Breast epithelium (tissue), 4 donors: ENCODE measurements at regions not wholly inside any gene's neighbourhood (a gene's known extent, or its start where the extent isn't known, plus 50 kb on each side); places are given as distances from the start of the nearest gene placed in this dataset.
A peak's percentile ranks its signal among the peaks of the same experiment; 100 is the strongest.

Experiments used
- DNase-seq, 2 donors: peaks; one replicate each; pipeline ENCODE4 v3.0.0-alpha.2; 2019; ENCODE audit warnings: low spot score in 2 of 2
- H3K27ac ChIP-seq, 2 donors: fragments of 200-600 bp; sonication (generic) in 1 of 2; one replicate each; pipeline ENCODE4 v1.5.1; 2016 to 2019; ENCODE audit warnings: mild to moderate bottlenecking in 1 of 2
- H3K27me3 ChIP-seq, 2 donors: fragments of 200-600 bp; sonication (generic) in 1 of 2; one replicate each; pipeline versions ENCODE4 v1.5.1 to v1.6.0; 2017 to 2019; ENCODE audit warnings: control low read depth in 1 of 2, mild to moderate bottlenecking in 1 of 2
- H3K36me3 ChIP-seq: fragments of 200-600 bp; one replicate; pipeline ENCODE4 v1.5.1; 2019
- H3K4me1 ChIP-seq, 2 donors: fragments of 200-600 bp; sonication (generic); one replicate each; pipeline ENCODE4 v1.5.1; 2016 to 2019; ENCODE audit warnings: control low read depth in 1 of 2
- H3K4me3 ChIP-seq, 3 donors: fragments of 200-600 bp; sonication (generic); 1 replicate in 2 of 3; 2 replicates in 1 of 3; pipeline ENCODE4 v1.5.1; 2016 to 2019; ENCODE audit warnings: mild to moderate bottlenecking in 3 of 3, moderate library complexity in 2 of 3
- H3K9me3 ChIP-seq, 2 donors: fragments of 200-600 bp; sonication (generic) in 1 of 2; one replicate each; pipeline ENCODE4 v1.5.1; 2016 to 2019; ENCODE audit warnings: control low read depth in 1 of 2
- POLR2A ChIP-seq: fragments of 450-650 bp; IDR thresholded peaks from one replicate; pipeline ENCODE4 v1.6.1; 2016; ENCODE audit warnings: antibody characterized with exemption, mild to moderate bottlenecking, moderate library complexity
- POLR2AphosphoS5 ChIP-seq, 3 donors: sonication (generic); formaldehyde crosslinking; IDR thresholded peaks; one replicate each; pipeline ENCODE4 v1.6.1; 2017; ENCODE audit warnings: antibody characterized with exemption in 3 of 3
- intact Hi-C: fragments of 100-400 bp; cut with DNase I; formaldehyde crosslinking; loops from one replicate; pipeline ENCODE4 v1.15.1; 2023; ENCODE audit warnings: low total_unique reads
- TF ChIP-seq, protein P1 (sequence below), 3 donors: fragments of 450-650 bp; IDR thresholded peaks; one replicate each; pipeline ENCODE4 v1.5.1; 2016 to 2017; ENCODE audit warnings: antibody characterized with exemption in 3 of 3, mild to moderate bottlenecking in 3 of 3, moderate library complexity in 3 of 3

DNA sequence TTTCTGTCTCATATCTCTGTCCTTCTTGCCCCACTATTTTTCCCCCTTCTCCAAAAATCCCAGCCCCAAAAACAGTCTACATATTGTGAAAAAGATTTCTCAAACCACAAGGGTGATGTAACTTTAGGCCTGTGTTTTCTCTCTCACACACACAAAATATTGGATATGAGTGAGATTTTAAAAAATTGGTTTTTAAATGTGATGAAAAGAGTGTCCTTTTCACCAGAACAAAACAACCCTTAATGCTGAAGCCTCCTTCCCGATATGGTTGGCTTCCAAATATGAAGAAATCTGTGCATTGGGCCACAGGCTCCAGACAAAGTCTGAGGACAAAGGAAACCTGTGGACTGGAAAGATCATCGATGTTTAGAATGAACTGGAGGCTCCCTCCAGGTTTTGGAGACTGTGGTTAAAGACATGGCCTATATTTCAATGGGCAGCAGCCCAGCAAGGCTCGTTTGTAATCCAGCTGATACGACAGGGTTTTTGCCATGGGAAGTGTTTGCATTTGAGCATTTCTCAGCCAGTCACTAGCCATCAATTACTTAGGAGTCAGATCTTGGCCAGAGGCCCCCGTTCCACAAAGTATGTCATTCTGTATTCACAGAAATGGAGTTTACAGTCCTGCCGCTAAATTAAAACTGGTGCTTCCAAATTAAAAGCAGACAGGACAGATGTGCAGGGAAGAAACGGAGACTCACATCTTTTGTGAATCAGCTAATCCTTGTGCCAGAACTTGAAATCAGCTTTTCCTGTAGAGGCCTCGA, 546.3 kb downstream of the EBF1 start:
- DNase-seq = no peak
- peak overlapping the region in 1 of 2 donors; percentile 69 for H3K27ac ChIP-seq
- no peak overlapping the region for H3K4me3 ChIP-seq
- no peaks in the 10 kb centered on the region for H3K4me1 ChIP-seq
- no peaks in the 10 kb centered on the region for H3K9me3 ChIP-seq
- peak in 1 of 3 donors; percentile 60 for TF ChIP-seq POLR2AphosphoS5 (IDR thresholded peaks at IDR 0.05)
- TF ChIP-seq, protein P1, sequence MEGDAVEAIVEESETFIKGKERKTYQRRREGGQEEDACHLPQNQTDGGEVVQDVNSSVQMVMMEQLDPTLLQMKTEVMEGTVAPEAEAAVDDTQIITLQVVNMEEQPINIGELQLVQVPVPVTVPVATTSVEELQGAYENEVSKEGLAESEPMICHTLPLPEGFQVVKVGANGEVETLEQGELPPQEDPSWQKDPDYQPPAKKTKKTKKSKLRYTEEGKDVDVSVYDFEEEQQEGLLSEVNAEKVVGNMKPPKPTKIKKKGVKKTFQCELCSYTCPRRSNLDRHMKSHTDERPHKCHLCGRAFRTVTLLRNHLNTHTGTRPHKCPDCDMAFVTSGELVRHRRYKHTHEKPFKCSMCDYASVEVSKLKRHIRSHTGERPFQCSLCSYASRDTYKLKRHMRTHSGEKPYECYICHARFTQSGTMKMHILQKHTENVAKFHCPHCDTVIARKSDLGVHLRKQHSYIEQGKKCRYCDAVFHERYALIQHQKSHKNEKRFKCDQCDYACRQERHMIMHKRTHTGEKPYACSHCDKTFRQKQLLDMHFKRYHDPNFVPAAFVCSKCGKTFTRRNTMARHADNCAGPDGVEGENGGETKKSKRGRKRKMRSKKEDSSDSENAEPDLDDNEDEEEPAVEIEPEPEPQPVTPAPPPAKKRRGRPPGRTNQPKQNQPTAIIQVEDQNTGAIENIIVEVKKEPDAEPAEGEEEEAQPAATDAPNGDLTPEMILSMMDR (IDR thresholded peaks at IDR 0.05) = no peak
- intact Hi-C loops = no loop called here
- H3K27me3 ChIP-seq = no peaks in the 10 kb centered on the region
- no peaks in the 10 kb centered on the region for H3K36me3 ChIP-seq

DNA sequence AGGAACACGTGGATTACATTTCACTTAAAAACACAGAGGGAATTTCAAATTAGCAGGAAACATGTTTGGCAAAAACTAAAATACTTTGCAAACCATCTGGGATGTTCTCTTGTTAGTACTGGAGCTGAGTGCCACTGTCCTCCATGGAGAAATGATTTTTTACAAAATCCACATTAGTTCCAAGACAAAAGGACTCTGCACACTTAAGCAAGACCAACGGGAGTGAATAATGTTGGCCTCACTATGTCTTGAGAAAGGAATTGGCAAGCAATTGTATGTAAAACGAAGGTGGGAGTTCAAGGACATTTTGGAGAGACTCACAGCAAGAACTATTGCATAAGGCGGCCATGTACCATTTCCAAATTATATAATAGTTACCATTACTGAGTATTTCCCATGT, 547.5 kb downstream of the EBF1 start:
- DNase-seq = no peak
- Histone ChIP-seq H3K27ac (peak overlapping the region; percentile 52 to 67), H3K36me3 (no peaks in the 10 kb centered on the region), H3K4me3 (no peak overlapping the region), H3K27me3 (no peaks in the 10 kb centered on the region), H3K4me1 (no peaks in the 10 kb centered on the region), H3K9me3 (no peaks in the 10 kb centered on the region)
- intact Hi-C loops = no loop called here
- TF ChIP-seq POLR2A (no peak), POLR2AphosphoS5 (IDR thresholded peaks at IDR 0.05) (peak in 1 of 3 donors; percentile 68)
- TF ChIP-seq, protein P1 (IDR thresholded peaks at IDR 0.05) = no peak

DNA sequence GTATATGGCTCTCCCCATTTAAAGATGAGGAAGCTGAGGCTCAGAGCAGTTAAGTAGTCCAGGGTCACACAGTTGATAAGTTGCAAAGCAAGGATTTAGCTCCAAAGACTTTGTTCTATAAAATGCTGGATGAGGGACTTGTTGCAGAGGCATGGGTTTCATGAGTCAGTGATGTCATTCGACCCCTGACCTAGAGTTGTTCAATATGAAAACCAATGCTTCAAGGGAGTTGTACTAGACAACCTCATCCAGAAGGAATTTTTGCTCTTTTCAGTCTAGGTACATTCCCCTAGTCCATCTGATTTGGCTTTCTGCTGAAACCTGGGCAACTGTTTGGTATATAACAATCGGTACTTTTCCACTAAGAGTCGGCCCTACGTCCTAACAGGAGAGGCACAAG, 550.4 kb downstream of the EBF1 start:
- H3K9me3 ChIP-seq = no peaks in the 10 kb centered on the region
- H3K4me1 ChIP-seq = no peaks in the 10 kb centered on the region
- no peaks in the 10 kb centered on the region for H3K36me3 ChIP-seq
- no peak overlapping the region for H3K27ac ChIP-seq
- TF ChIP-seq POLR2A = no peak
- TF ChIP-seq POLR2AphosphoS5 (IDR thresholded peaks at IDR 0.05) = no peak
- TF ChIP-seq, protein P1 (IDR thresholded peaks at IDR 0.05) = no peak
- DNase-seq = no peak
- intact Hi-C loops = no loop called here
- no peak overlapping the region for H3K4me3 ChIP-seq
- no peaks in the 10 kb centered on the region for H3K27me3 ChIP-seq

DNA sequence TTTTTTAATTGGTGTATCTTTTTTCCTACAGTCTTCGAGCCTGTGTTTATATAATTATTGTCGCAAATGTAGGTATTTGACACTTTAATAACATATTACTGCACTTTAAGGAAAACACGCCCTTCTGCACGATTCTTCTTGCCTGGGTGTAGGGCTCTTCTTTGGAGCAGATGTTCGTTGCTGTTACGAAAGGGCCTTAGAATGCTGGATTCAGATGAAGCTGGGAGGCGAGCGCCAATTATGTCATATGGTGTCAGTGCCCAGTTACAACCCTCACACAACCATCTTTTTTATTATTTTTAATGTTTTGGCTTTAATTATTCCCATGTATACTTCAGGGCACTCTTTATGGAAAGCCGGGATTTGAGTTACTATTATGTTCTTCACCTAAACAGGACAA, 553.0 kb downstream of the EBF1 start:
- H3K27me3 ChIP-seq = no peaks in the 10 kb centered on the region
- no peaks in the 10 kb centered on the region for H3K9me3 ChIP-seq
- H3K27ac ChIP-seq = no peak overlapping the region
- TF ChIP-seq POLR2AphosphoS5 (IDR thresholded peaks at IDR 0.05) = no peak
- TF ChIP-seq, protein P1 (IDR thresholded peaks at IDR 0.05) = no peak
- no peak for TF ChIP-seq POLR2A
- H3K4me3 ChIP-seq = no peak overlapping the region
- no peak for DNase-seq
- H3K36me3 ChIP-seq = no peaks in the 10 kb centered on the region
- intact Hi-C loops = no loop called here
- no peaks in the 10 kb centered on the region for H3K4me1 ChIP-seq

DNA sequence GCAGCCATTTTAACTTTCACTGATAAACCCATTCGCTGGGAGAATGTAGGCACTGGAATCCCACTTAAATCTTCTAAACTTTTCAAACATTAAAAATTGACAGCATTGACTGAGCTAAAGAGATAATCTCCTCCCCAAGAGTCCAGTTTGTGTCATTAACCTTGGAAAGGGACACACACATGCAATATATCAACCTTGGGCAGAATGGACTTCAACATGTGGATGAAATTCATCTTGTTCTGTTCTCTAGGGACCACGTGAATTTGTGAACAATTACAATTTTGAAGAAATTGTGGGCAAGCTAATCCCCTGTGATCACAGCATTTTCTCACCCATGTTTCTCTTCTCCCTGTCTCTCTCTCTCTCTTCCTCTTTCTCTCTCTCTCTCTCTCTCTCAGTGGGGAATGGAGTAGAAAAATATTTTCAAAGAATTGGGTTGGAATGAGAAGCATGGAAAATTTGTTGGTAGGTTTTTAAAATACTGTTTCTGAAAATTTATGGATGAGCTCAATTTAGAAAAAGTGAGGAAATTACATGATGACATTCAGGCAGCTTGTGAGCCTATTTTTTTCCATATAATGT, 553.7 kb downstream of the EBF1 start:
- no peaks in the 10 kb centered on the region for H3K9me3 ChIP-seq
- no peaks in the 10 kb centered on the region for H3K36me3 ChIP-seq
- TF ChIP-seq, protein P1 (IDR thresholded peaks at IDR 0.05) = no peak
- TF ChIP-seq POLR2AphosphoS5 (IDR thresholded peaks at IDR 0.05) (no peak), POLR2A (no peak)
- H3K4me1 ChIP-seq = no peaks in the 10 kb centered on the region
- intact Hi-C loops = no loop called here
- H3K4me3 ChIP-seq = no peak overlapping the region
- H3K27me3 ChIP-seq = no peaks in the 10 kb centered on the region
- H3K27ac ChIP-seq = no peak overlapping the region
- no peak for DNase-seq
